GM12801 (cell line): ENCODE measurements at regions not wholly inside any gene's neighbourhood (a gene's known extent, or its start where the extent isn't known, plus 50 kb on each side); places are given as distances from the start of the nearest gene placed in this dataset.

Experiments used
- CTCF ChIP-seq: IDR thresholded peaks from one replicate; pipeline ENCODE4 v1.5.1; 2011; ENCODE audit warnings: control low read depth; ENCODE audit not compliant: insufficient read length; ENCODE audit errors: extremely low read depth

GRCh38 chr9:7243838-7244237 lies 486.1 kb downstream of the KDM4C start:
- TF ChIP-seq CTCF, result no peak

GRCh38 chr9:7242126-7242525 lies 484.4 kb downstream of the KDM4C start:
- no peak for TF ChIP-seq CTCF

- no peak for TF ChIP-seq CTCF
Observed at GRCh38 chr9:7241694-7242093, 483.9 kb downstream of the KDM4C start.

GRCh38 chr9:7240569-7241311 lies 483.0 kb downstream of the KDM4C start:
- no peak for TF ChIP-seq CTCF

- TF ChIP-seq CTCF, result no peak
Observed at GRCh38 chr9:7239708-7240107, 481.9 kb downstream of the KDM4C start.

- no peak for TF ChIP-seq CTCF
Observed at GRCh38 chr9:7238247-7238637, 480.5 kb downstream of the KDM4C start.

- TF ChIP-seq CTCF, result no peak
Observed at GRCh38 chr9:7237473-7238246, 479.9 kb downstream of the KDM4C start.
